Hepatocyte (in vitro differentiated cells): ENCODE measurements at regions not wholly inside any gene's neighbourhood (a gene's known extent, or its start where the extent isn't known, plus 50 kb on each side); places are given as distances from the start of the nearest gene placed in this dataset.

Source experiments
- DNase-seq: peaks from one replicate; pipeline ENCODE4 v3.0.0-alpha.2; 2016; ENCODE audit warnings: low spot score
- H2AFZ ChIP-seq: fragments of 200-600 bp; sonication (generic); 2 replicates; pipeline ENCODE4 v1.6.0; 2016; ENCODE audit warnings: antibody characterized with exemption, mild to moderate bottlenecking
- H3K27ac ChIP-seq: fragments of 200-600 bp; sonication (generic); 2 replicates; pipeline ENCODE4 v1.5.1; 2016; ENCODE audit warnings: mild to moderate bottlenecking
- H3K27me3 ChIP-seq: fragments of 200-600 bp; sonication (generic); 2 replicates; pipeline ENCODE4 v1.6.1; 2016
- H3K36me3 ChIP-seq: fragments of 200-600 bp; sonication (generic); replicated peaks from 2 replicates; pipeline ENCODE4 v1.5.1; 2016; ENCODE audit warnings: low read depth; ENCODE audit not compliant: insufficient read depth
- H3K4me1 ChIP-seq: fragments of 200-600 bp; sonication (generic); 2 replicates; pipeline ENCODE4 v1.5.1; 2016; ENCODE audit warnings: mild to moderate bottlenecking, moderate library complexity; ENCODE audit not compliant: insufficient read depth
- H3K4me2 ChIP-seq: fragments of 200-600 bp; sonication (generic); 2 replicates; pipeline ENCODE4 v1.6.0; 2016
- H3K4me3 ChIP-seq: fragments of 200-600 bp; sonication (generic); 2 replicates; pipeline ENCODE4 v1.5.1; 2016; ENCODE audit warnings: mild to moderate bottlenecking
- H3K79me2 ChIP-seq: fragments of 200-600 bp; sonication (generic); 2 replicates; pipeline ENCODE4 v1.6.0; 2017; ENCODE audit warnings: mild to moderate bottlenecking
- H3K9me2 ChIP-seq: fragments of 200-600 bp; sonication (generic); replicated peaks from 2 replicates; pipeline ENCODE4 v1.6.0; 2017; ENCODE audit warnings: mild to moderate bottlenecking; ENCODE audit not compliant: insufficient read depth
- H3K9me3 ChIP-seq: fragments of 200-600 bp; sonication (generic); 2 replicates; pipeline ENCODE4 v1.5.1; 2016; ENCODE audit warnings: low read depth, mild to moderate bottlenecking
- H4K20me1 ChIP-seq: fragments of 200-600 bp; sonication (generic); 2 replicates; pipeline ENCODE4 v1.6.0; 2016; ENCODE audit warnings: mild to moderate bottlenecking; ENCODE audit not compliant: insufficient read depth, poor library complexity, severe bottlenecking
- EZH2 ChIP-seq: fragments of 200-600 bp; sonication (generic); IDR thresholded peaks from 2 replicates; pipeline ENCODE4 v1.6.1; 2016; ENCODE audit warnings: antibody characterized with exemption, mild to moderate bottlenecking, borderline replicate concordance
- EZH2phosphoT487 ChIP-seq: fragments of 200-600 bp; sonication (generic); IDR thresholded peaks from one replicate; pipeline ENCODE4 v1.6.1; 2018; ENCODE audit warnings: antibody characterized with exemption, mild to moderate bottlenecking, low read depth, moderate library complexity; ENCODE audit not compliant: unreplicated experiment, severe bottlenecking
- WGBS: methylation state at CpG from one replicate; pipeline ENCODE4 v1.1.6; 2016; ENCODE audit warnings: low lambda C conversion rate; ENCODE audit errors: missing lambda C conversion rate; 5-methylcytosine and 5-hydroxymethylcytosine counted together
- TF ChIP-seq, protein P1 (sequence below): fragments of 200-600 bp; sonication (generic); IDR thresholded peaks from 2 replicates; pipeline ENCODE4 v1.5.1; 2016; ENCODE audit warnings: antibody characterized with exemption, mild to moderate bottlenecking; ENCODE audit not compliant: poor library complexity

DNA sequence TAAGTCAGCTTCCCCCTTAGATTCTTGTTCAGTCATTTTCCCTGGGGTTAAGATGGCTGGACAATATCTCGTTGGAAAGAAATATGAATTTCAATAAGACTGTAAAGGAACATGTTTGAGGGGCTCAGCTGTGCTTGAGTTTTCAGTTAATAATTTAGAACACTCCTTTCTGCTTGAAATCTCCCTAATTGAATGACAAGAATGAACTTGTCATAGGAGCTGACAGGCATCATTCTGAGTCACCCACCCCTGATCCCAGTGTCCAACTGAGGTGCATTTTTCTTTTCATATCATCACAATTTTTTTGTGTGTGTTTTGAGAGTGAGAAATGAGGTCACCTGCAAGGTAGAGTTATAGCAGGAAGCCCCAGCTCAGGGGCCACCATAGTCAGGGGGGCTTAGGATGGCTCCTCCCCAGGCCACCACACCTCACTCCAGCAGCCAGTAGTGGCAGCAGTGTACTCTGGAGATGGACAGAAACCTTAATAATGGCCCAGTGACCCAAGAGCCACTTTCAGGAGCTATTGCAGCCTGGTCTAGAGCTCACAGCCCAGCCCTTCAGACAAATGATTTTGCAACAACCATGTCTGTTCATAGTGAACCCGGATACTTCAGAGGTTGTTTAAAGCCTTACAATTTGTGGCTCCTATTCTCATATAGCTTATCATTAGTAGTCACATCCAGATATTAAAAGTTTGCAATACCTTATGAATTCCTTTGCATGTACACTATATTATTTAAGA lies 174.5 kb downstream of the MAIP1 start:
- Histone ChIP-seq H3K4me1 (peaks cover 33% of the 10 kb centered on the region), H3K4me3 (no peak overlapping the region), H3K9me3 (no peaks in the 10 kb centered on the region), H3K27ac (no peak overlapping the region), H3K79me2 (no peaks in the 10 kb centered on the region), H3K4me2 (no peak overlapping the region), H3K27me3 (no peaks in the 10 kb centered on the region), H3K36me3 (no peaks in the 10 kb centered on the region), H4K20me1 (no peaks in the 10 kb centered on the region), H2AFZ (no peak overlapping the region), H3K9me2 (no peaks in the 10 kb centered on the region)
- 86% methylated on average over 2 of the region's 2 CpGs for WGBS
- TF ChIP-seq EZH2 (no peak), EZH2phosphoT487 (no peak)
- TF ChIP-seq, protein P1, sequence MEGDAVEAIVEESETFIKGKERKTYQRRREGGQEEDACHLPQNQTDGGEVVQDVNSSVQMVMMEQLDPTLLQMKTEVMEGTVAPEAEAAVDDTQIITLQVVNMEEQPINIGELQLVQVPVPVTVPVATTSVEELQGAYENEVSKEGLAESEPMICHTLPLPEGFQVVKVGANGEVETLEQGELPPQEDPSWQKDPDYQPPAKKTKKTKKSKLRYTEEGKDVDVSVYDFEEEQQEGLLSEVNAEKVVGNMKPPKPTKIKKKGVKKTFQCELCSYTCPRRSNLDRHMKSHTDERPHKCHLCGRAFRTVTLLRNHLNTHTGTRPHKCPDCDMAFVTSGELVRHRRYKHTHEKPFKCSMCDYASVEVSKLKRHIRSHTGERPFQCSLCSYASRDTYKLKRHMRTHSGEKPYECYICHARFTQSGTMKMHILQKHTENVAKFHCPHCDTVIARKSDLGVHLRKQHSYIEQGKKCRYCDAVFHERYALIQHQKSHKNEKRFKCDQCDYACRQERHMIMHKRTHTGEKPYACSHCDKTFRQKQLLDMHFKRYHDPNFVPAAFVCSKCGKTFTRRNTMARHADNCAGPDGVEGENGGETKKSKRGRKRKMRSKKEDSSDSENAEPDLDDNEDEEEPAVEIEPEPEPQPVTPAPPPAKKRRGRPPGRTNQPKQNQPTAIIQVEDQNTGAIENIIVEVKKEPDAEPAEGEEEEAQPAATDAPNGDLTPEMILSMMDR, result no peak
- DNase-seq, result no peak

DNA sequence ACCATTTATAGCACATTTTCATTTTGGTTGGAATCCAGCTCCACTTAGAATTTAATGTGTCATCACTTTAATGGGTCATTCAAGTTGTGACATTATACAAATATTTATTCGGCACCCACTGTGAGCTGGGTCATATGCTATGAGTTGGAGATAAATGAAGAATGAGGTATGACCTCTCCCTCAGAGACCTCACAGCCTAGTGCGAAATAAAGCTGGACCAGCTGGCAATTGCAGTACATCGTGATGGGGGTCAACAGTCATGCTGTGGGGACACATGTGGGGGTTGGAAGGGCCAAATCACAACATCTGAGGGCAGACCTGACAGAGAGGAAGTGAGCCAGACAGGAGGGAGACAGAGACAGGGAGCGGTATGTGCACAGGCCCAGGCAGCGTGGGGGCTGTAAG lies 175.4 kb downstream of the MAIP1 start:
- Histone ChIP-seq H2AFZ (no peak overlapping the region), H3K27me3 (no peaks in the 10 kb centered on the region), H3K36me3 (no peaks in the 10 kb centered on the region), H3K9me3 (no peaks in the 10 kb centered on the region), H3K27ac (no peak overlapping the region), H3K4me3 (no peak overlapping the region), H3K4me2 (no peak overlapping the region), H4K20me1 (no peaks in the 10 kb centered on the region), H3K4me1 (peaks cover 26% of the 10 kb centered on the region), H3K79me2 (no peaks in the 10 kb centered on the region), H3K9me2 (no peaks in the 10 kb centered on the region)
- 65% methylated on average over 5 of the region's 5 CpGs for WGBS
- DNase-seq, result no peak
- TF ChIP-seq EZH2phosphoT487 (no peak), EZH2 (no peak)
- TF ChIP-seq, protein P1, result no peak

DNA sequence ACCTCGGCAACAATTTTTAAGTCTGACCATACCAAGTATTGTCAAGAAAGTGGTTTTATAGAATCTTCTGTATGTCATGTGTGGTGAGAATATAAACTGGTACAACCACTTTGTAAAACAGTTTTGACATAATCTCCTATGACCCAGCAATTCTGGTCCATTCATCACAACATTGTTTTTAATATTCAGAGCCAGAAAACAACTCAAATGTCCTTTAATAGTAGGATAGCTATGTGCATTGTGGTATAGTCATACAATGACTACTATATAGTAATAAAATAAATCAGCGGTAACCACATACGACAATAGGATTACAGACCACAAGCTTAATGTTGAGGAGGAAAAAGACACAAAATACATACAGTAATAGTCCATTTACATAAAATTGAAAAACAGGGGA lies 175.2 kb upstream of the SPATS2L start:
- Histone ChIP-seq H3K4me1 (peaks cover 21% of the 10 kb centered on the region), H2AFZ (no peak overlapping the region), H3K79me2 (no peaks in the 10 kb centered on the region), H4K20me1 (no peaks in the 10 kb centered on the region), H3K4me3 (no peak overlapping the region), H3K9me3 (no peaks in the 10 kb centered on the region), H3K27me3 (no peaks in the 10 kb centered on the region), H3K4me2 (no peak overlapping the region), H3K36me3 (no peaks in the 10 kb centered on the region), H3K9me2 (no peaks in the 10 kb centered on the region), H3K27ac (no peak overlapping the region)
- 96% methylated on average over 3 of the region's 3 CpGs for WGBS
- TF ChIP-seq EZH2phosphoT487, result no peak
- TF ChIP-seq, protein P1, result no peak
- no peak for TF ChIP-seq EZH2
- no peak for DNase-seq
